ENCODE measurements at regions not wholly inside any gene's neighbourhood (a gene's known extent, or its start where the extent isn't known, plus 50 kb on each side); places are given as distances from the start of the nearest gene placed in this dataset.
"Not testable (repeated sequence)": the region's sequence is repeated elsewhere in the genome, so short reads cannot be mapped to it uniquely, and the experiment has no call there.

DNA sequence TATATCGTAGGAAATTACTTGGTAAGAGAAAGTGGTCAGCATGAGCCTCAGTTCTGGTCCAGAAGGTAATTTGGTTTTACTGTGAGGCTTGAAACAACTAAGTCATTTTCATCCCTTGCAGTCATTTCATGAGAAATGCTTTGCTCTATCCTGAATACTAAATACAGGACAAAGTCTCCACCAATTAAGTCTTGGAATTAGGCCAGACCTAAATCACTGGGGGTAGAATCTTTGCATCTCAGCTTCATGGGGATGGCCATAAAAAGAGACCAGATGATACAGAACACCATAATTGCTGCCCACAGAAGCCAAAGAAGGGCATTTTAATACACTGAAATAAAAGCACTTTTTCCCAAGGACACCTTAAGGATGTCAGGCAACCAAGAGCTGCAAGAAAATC lies 277.9 kb upstream of the DCN start:
- no peaks in the 10 kb centered on the region for H3K4me1 ChIP-seq (ENCODE audit: low read depth, poor library complexity, severe bottlenecking)
- H3K27me3 ChIP-seq (ENCODE audit: insufficient read depth, low read depth) = no peaks in the 10 kb centered on the region
- no peaks in the 10 kb centered on the region for H3K36me3 ChIP-seq (ENCODE audit: insufficient read depth)
- TF ChIP-seq, protein P1, sequence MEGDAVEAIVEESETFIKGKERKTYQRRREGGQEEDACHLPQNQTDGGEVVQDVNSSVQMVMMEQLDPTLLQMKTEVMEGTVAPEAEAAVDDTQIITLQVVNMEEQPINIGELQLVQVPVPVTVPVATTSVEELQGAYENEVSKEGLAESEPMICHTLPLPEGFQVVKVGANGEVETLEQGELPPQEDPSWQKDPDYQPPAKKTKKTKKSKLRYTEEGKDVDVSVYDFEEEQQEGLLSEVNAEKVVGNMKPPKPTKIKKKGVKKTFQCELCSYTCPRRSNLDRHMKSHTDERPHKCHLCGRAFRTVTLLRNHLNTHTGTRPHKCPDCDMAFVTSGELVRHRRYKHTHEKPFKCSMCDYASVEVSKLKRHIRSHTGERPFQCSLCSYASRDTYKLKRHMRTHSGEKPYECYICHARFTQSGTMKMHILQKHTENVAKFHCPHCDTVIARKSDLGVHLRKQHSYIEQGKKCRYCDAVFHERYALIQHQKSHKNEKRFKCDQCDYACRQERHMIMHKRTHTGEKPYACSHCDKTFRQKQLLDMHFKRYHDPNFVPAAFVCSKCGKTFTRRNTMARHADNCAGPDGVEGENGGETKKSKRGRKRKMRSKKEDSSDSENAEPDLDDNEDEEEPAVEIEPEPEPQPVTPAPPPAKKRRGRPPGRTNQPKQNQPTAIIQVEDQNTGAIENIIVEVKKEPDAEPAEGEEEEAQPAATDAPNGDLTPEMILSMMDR (conservative IDR thresholded peaks at IDR 0.05; ENCODE audit: low read depth, low read length) = no peak
- no peak overlapping the region for H2AFZ ChIP-seq (ENCODE audit: low read depth)
- no peaks in the 10 kb centered on the region for H3K79me2 ChIP-seq (ENCODE audit: insufficient read depth, low read depth)
- no peak overlapping the region for H3K9ac ChIP-seq
- H3K4me2 ChIP-seq = no peak overlapping the region
- no peak overlapping the region for H3K27ac ChIP-seq
- H3K4me3 ChIP-seq (IDR thresholded peaks at IDR 0.05; ENCODE audit: insufficient read depth, low read depth, low read length) = no peak overlapping the region
- H4K20me1 ChIP-seq (ENCODE audit: insufficient read depth) = no peaks in the 10 kb centered on the region

DNA sequence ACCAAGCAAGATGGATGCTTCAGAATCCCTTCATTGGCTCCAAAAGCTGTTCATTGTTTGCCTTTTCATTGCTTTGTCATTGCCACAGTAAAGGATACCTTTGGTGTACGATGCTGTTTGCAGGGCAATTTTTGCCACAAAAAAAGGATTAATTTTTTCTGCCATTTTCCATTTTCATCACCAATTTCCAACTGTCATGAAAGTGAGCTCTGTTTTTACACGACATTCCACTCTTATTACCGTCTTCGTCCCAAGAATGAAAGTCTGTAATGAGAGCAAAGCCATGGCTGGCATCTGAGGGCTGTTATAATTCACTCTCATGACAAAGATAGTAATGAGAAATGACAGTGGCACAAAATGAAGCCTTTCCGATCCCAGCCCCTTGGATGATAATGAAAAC lies 272.7 kb upstream of the DCN start:
- Histone ChIP-seq H2AFZ (ENCODE audit: low read depth) (no peak overlapping the region), H3K27ac (no peak overlapping the region), H3K79me2 (ENCODE audit: insufficient read depth, low read depth) (no peaks in the 10 kb centered on the region), H3K27me3 (ENCODE audit: insufficient read depth, low read depth) (no peaks in the 10 kb centered on the region), H3K4me2 (no peak overlapping the region), H3K4me3 (IDR thresholded peaks at IDR 0.05; ENCODE audit: insufficient read depth, low read depth, low read length) (no peak overlapping the region), H4K20me1 (ENCODE audit: insufficient read depth) (no peaks in the 10 kb centered on the region), H3K9ac (no peak overlapping the region), H3K4me1 (ENCODE audit: low read depth, poor library complexity, severe bottlenecking) (no peaks in the 10 kb centered on the region), H3K36me3 (ENCODE audit: insufficient read depth) (no peaks in the 10 kb centered on the region)
- TF ChIP-seq, protein P1 (conservative IDR thresholded peaks at IDR 0.05; ENCODE audit: low read depth, low read length) = no peak

DNA sequence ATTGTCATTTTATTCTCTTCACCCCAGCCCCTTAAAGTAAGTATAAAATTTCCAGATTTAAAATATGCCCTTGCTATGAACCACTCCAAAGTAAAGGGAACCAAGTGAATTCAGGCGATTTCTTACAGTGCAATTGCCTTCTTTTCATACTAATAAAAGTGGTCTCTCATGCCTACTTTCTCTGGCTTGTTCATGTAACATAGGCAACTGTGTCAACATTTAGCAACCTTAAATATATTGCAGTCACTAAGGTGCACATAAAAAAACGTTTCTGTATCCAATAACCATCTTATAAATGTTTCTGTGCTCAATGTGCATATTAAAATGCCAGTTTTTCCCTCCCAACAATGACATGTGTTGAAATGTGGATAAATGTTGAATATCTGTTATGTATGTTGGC lies 271.6 kb upstream of the DCN start:
- Histone ChIP-seq H3K4me2 (no peak overlapping the region), H3K4me3 (IDR thresholded peaks at IDR 0.05; ENCODE audit: insufficient read depth, low read depth, low read length) (no peak overlapping the region), H4K20me1 (ENCODE audit: insufficient read depth) (no peaks in the 10 kb centered on the region), H3K9ac (no peak overlapping the region), H3K36me3 (ENCODE audit: insufficient read depth) (no peaks in the 10 kb centered on the region), H3K4me1 (ENCODE audit: low read depth, poor library complexity, severe bottlenecking) (no peaks in the 10 kb centered on the region), H2AFZ (ENCODE audit: low read depth) (no peak overlapping the region), H3K27me3 (ENCODE audit: insufficient read depth, low read depth) (no peaks in the 10 kb centered on the region), H3K27ac (no peak overlapping the region), H3K79me2 (ENCODE audit: insufficient read depth, low read depth) (no peaks in the 10 kb centered on the region)
- TF ChIP-seq, protein P1 (conservative IDR thresholded peaks at IDR 0.05; ENCODE audit: low read depth, low read length) = no peak

DNA sequence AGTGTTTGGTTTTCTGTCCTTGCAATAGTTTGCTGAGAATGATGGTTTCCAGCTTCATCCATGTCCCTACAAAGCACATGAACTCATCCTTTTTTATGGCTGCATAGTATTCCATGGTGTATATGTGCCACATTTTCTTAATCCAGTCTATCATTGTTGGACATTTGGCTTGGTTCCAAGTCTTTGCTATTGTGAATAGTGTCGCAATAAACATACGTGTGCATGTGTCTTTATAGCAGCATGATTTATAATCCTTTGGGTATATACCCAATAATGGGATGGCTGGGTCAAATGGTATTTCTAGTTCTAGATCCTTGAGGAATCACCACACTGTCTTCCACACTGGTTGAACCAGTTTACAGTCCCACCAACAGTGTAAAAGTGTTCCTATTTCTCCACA lies 269.8 kb upstream of the DCN start:
- not testable (repeated sequence) for H3K4me1 ChIP-seq (ENCODE audit: low read depth, poor library complexity, severe bottlenecking); H3K27ac ChIP-seq; H3K9ac ChIP-seq; H3K79me2 ChIP-seq (ENCODE audit: insufficient read depth, low read depth); H4K20me1 ChIP-seq (ENCODE audit: insufficient read depth); H3K27me3 ChIP-seq (ENCODE audit: insufficient read depth, low read depth); H3K4me2 ChIP-seq; H3K36me3 ChIP-seq (ENCODE audit: insufficient read depth); H3K4me3 ChIP-seq (IDR thresholded peaks at IDR 0.05; ENCODE audit: insufficient read depth, low read depth, low read length); H2AFZ ChIP-seq (ENCODE audit: low read depth)

DNA sequence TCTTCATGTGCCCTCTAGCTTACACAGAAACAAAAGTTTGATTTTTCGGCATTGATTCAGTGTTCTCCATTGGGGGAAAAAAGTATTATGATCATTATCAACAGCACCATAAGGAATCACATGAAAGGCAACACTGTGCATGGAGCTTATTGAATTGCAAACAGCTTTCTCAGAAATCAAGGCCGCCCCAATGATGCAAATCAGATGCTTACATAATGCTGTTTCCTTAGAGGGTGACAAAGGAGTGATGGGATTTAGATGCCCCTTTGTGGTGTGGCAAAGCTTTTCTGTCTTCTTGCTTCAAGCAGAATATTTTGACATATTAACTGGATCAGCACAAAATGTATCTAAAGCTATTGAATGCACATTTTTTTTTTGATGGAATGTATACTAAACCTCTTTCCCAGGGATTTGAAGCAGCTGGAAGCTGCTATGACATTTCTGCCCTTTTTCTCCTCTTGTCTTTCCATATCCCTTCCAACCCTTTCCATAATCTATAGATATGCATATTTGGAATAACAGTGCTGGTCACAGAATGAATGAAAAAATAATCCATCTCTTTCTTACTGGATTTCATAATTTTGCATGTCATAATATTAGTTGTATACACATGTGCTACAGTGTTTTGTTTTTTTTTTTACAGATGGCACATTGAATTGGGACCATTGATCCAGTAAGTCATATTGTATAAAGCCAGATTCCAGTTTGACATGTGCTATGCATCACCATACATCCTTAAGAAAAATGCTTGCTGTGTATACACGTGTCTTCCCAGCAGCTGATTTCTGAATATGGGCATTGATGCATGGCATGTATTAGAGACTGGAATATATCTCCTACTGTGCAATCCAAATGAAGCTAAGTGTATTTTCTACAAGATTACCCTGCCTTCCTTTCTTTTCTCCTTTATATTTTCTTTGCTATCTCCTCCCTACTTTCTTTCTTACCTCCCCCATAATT lies 259.7 kb upstream of the DCN start:
- no peak overlapping the region for H3K27ac ChIP-seq
- no peaks in the 10 kb centered on the region for H4K20me1 ChIP-seq (ENCODE audit: insufficient read depth)
- H3K9ac ChIP-seq = no peak overlapping the region
- H3K27me3 ChIP-seq (ENCODE audit: insufficient read depth, low read depth) = no peaks in the 10 kb centered on the region
- no peak overlapping the region for H3K4me3 ChIP-seq (IDR thresholded peaks at IDR 0.05; ENCODE audit: insufficient read depth, low read depth, low read length)
- TF ChIP-seq, protein P1 (conservative IDR thresholded peaks at IDR 0.05; ENCODE audit: low read depth, low read length) = no peak
- H2AFZ ChIP-seq (ENCODE audit: low read depth) = no peak overlapping the region
- no peak overlapping the region for H3K4me2 ChIP-seq
- peaks cover 4% of the 10 kb centered on the region for H3K4me1 ChIP-seq (ENCODE audit: low read depth, poor library complexity, severe bottlenecking)
- H3K79me2 ChIP-seq (ENCODE audit: insufficient read depth, low read depth) = no peaks in the 10 kb centered on the region
- no peaks in the 10 kb centered on the region for H3K36me3 ChIP-seq (ENCODE audit: insufficient read depth)

Data from KMS-11 (cell line).